ENCODE measurements at regions not wholly inside any gene's neighbourhood (a gene's known extent, or its start where the extent isn't known, plus 50 kb on each side); places are given as distances from the start of the nearest gene placed in this dataset.

DNA sequence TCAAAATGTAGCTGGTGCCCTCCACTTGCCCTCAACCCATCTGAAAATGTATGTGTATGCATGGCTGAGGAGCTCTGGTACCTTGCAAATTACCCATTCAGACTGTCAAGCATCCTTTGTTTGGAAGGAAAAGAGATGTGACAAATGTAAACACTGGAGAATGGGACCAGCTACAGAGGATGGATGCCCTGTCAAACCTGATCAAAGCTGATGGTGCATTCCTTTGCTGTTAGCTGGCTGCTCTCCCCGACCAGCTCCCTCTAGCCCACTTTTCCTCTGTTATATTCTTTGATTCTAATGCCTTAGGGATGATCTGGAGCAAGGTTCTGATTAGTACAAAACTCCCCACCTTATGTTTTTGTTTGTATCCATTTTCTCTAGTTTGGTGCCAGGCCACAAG, 310.3 kb downstream of the C12orf75 start:
- TF ChIP-seq CTCF (IDR thresholded peaks at IDR 0.05; ENCODE audit: insufficient read depth, low read length, poor library complexity, severe bottlenecking): no peak
- no peak for TF ChIP-seq EZH2phosphoT487 (conservative IDR thresholded peaks at IDR 0.05; ENCODE audit: low read length)
